Thoracic aorta (tissue), 2 donors: ENCODE measurements at regions not wholly inside any gene's neighbourhood (a gene's known extent, or its start where the extent isn't known, plus 50 kb on each side); places are given as distances from the start of the nearest gene placed in this dataset.

ENCODE experiments used
- ATAC-seq: fragments of 150-250 bp; one replicate; pipeline ENCODE4 v1.8.0; 2017; ENCODE audit warnings: low read depth; ENCODE audit not compliant: insufficient number of reproducible peaks, low FRiP score
- DNase-seq: peaks from one replicate; pipeline ENCODE4 v3.0.0-alpha.2; 2020; ENCODE audit warnings: low spot score
- H3K27ac ChIP-seq, 2 donors: fragments of 200-600 bp; sonication (generic); 1 replicate in 1 of 2; 2 replicates in 1 of 2; pipeline ENCODE4 v1.5.1; 2016; ENCODE audit warnings: mild to moderate bottlenecking in 2 of 2, moderate library complexity in 2 of 2
- H3K27me3 ChIP-seq: fragments of 200-600 bp; sonication (generic); replicated peaks from 2 replicates; pipeline ENCODE4 v1.6.0; 2016; ENCODE audit warnings: mild to moderate bottlenecking; ENCODE audit not compliant: insufficient read depth
- H3K36me3 ChIP-seq: fragments of 200-600 bp; sonication (generic); one replicate; pipeline ENCODE4 v1.5.1; 2016
- H3K4me1 ChIP-seq, 2 donors: fragments of 200-600 bp; sonication (generic); 1 replicate in 1 of 2; 2 replicates in 1 of 2; pipeline versions ENCODE4 v1.5.1 to v1.6.0; 2016; ENCODE audit warnings: low read depth in 2 of 2, mild to moderate bottlenecking in 1 of 2; ENCODE audit not compliant: control insufficient read depth in 1 of 2
- H3K4me3 ChIP-seq: fragments of 200-600 bp; sonication (generic); 2 replicates; pipeline ENCODE4 v1.5.1; 2016; ENCODE audit warnings: mild to moderate bottlenecking
- H3K9me3 ChIP-seq: fragments of 200-600 bp; sonication (generic); 2 replicates; pipeline ENCODE4 v1.5.1; 2016
- CTCF ChIP-seq: fragments of 200-600 bp; sonication (generic); IDR thresholded peaks from one replicate; pipeline ENCODE4 v1.5.1; 2019; ENCODE audit warnings: antibody characterized with exemption

- no peaks in the 10 kb centered on the region for H3K4me1 ChIP-seq
- no peak for ATAC-seq
- H3K36me3 ChIP-seq = no peaks in the 10 kb centered on the region
- no peak for TF ChIP-seq CTCF
- no peak overlapping the region for H3K4me3 ChIP-seq
- H3K27ac ChIP-seq = no peak overlapping the region
- no peak for DNase-seq
- H3K9me3 ChIP-seq = no peaks in the 10 kb centered on the region
- H3K27me3 ChIP-seq = no peaks in the 10 kb centered on the region
Measured at GRCh38 chr17:73719588-73720071, 75.4 kb upstream of the SDK2 start.

- no peak overlapping the region for H3K4me3 ChIP-seq
- no peaks in the 10 kb centered on the region for H3K27me3 ChIP-seq
- TF ChIP-seq CTCF = no peak
- DNase-seq (no peak), ATAC-seq (no peak)
- H3K4me1 ChIP-seq = no peaks in the 10 kb centered on the region
- no peaks in the 10 kb centered on the region for H3K9me3 ChIP-seq
- no peak overlapping the region for H3K27ac ChIP-seq
- no peaks in the 10 kb centered on the region for H3K36me3 ChIP-seq
Measured at GRCh38 chr17:73720187-73720834, 76.1 kb upstream of the SDK2 start.

- Histone ChIP-seq H3K9me3 (no peaks in the 10 kb centered on the region), H3K36me3 (no peaks in the 10 kb centered on the region), H3K27ac (no peak overlapping the region), H3K4me1 (no peaks in the 10 kb centered on the region), H3K4me3 (no peak overlapping the region), H3K27me3 (no peaks in the 10 kb centered on the region)
- no peak for ATAC-seq
- DNase-seq = no peak
- TF ChIP-seq CTCF = no peak
Measured at GRCh38 chr17:73722165-73722564, 77.9 kb upstream of the SDK2 start.

- H3K9me3 ChIP-seq = no peaks in the 10 kb centered on the region
Measured at GRCh38 chr17:73723317-73723716, 79.1 kb upstream of the SDK2 start.

GRCh38 chr17:73724341-73724740, 80.1 kb upstream of the SDK2 start:
- Histone ChIP-seq H3K4me1 (no peaks in the 10 kb centered on the region), H3K9me3 (no peaks in the 10 kb centered on the region), H3K36me3 (no peaks in the 10 kb centered on the region), H3K27ac (no peak overlapping the region), H3K27me3 (no peaks in the 10 kb centered on the region), H3K4me3 (no peak overlapping the region)
- DNase-seq (no peak), ATAC-seq (no peak)
- TF ChIP-seq CTCF = no peak

More at GRCh38 chr17:73723317-73723716, 79.1 kb upstream of the SDK2 start:
- ATAC-seq = no peak
- no peak for TF ChIP-seq CTCF
- H3K27ac ChIP-seq = no peak overlapping the region
- H3K36me3 ChIP-seq = no peaks in the 10 kb centered on the region
- no peak overlapping the region for H3K4me3 ChIP-seq
- no peaks in the 10 kb centered on the region for H3K27me3 ChIP-seq
- H3K4me1 ChIP-seq = no peaks in the 10 kb centered on the region
- no peak for DNase-seq
